ENCODE measurements at regions not wholly inside any gene's neighbourhood (a gene's known extent, or its start where the extent isn't known, plus 50 kb on each side); places are given as distances from the start of the nearest gene placed in this dataset.
"Not testable (repeated sequence)": the region's sequence is repeated elsewhere in the genome, so short reads cannot be mapped to it uniquely, and the experiment has no call there.

GRCh38 chr5:21336478-21336877 lies 1348.5 kb upstream of the CDH18 start:
- H3K27ac ChIP-seq, result not testable (repeated sequence)

GRCh38 chr5:21315376-21315775 lies 1327.4 kb upstream of the CDH18 start:
- not testable (repeated sequence) for H3K27ac ChIP-seq

GRCh38 chr5:21301205-21301604 lies 1313.2 kb upstream of the CDH18 start:
- H3K27ac ChIP-seq, result not testable (repeated sequence)

GRCh38 chr5:21274361-21274760 lies 1286.4 kb upstream of the CDH18 start:
- H3K27ac ChIP-seq, result not testable (repeated sequence)

GRCh38 chr5:21263361-21263760 lies 1275.4 kb upstream of the CDH18 start:
- H3K27ac ChIP-seq, result no peak overlapping the region
- TF ChIP-seq CTCF (conservative IDR thresholded peaks at IDR 0.05), result no peak
- no peak for TF ChIP-seq ZFX (IDR thresholded peaks at IDR 0.05)

- no peak for TF ChIP-seq ZFX (IDR thresholded peaks at IDR 0.05)
- TF ChIP-seq CTCF (conservative IDR thresholded peaks at IDR 0.05), result no peak
- no peak overlapping the region for H3K27ac ChIP-seq
Observed at GRCh38 chr5:21254161-21254560, 1266.2 kb upstream of the CDH18 start.

- H3K27ac ChIP-seq, result no peak overlapping the region
- TF ChIP-seq ZFX (IDR thresholded peaks at IDR 0.05) (no peak), CTCF (conservative IDR thresholded peaks at IDR 0.05) (no peak)
Observed at GRCh38 chr5:21244982-21245381, 1257.0 kb upstream of the CDH18 start.

GRCh38 chr5:21238786-21239185 lies 1250.8 kb upstream of the CDH18 start:
- TF ChIP-seq ZFX (IDR thresholded peaks at IDR 0.05) (no peak), CTCF (conservative IDR thresholded peaks at IDR 0.05) (no peak)
- H3K27ac ChIP-seq, result no peak overlapping the region

GRCh38 chr5:21237461-21237860 lies 1249.5 kb upstream of the CDH18 start:
- no peak for TF ChIP-seq ZFX (IDR thresholded peaks at IDR 0.05)
- no peak for TF ChIP-seq CTCF (conservative IDR thresholded peaks at IDR 0.05)
- H3K27ac ChIP-seq, result no peak overlapping the region

GRCh38 chr5:21236971-21237427 lies 1249.0 kb upstream of the CDH18 start:
- TF ChIP-seq CTCF (conservative IDR thresholded peaks at IDR 0.05) (no peak), ZFX (IDR thresholded peaks at IDR 0.05) (no peak)
- H3K27ac ChIP-seq, result no peak overlapping the region
